Lower leg skin (tissue), 3 donors: ENCODE measurements at regions not wholly inside any gene's neighbourhood (a gene's known extent, or its start where the extent isn't known, plus 50 kb on each side); places are given as distances from the start of the nearest gene placed in this dataset.

ENCODE experiments used
- POLR2A ChIP-seq, 2 donors: fragments of 450-650 bp; IDR thresholded peaks; one replicate each; pipeline ENCODE4 v1.6.1; 2016 to 2017; ENCODE audit warnings: antibody characterized with exemption in 2 of 2, mild to moderate bottlenecking in 1 of 2, moderate library complexity in 1 of 2
- TF ChIP-seq, protein P1 (sequence below), 3 donors: fragments of 450-650 bp; IDR thresholded peaks; one replicate each; pipeline ENCODE4 v1.5.1; 2016; ENCODE audit warnings: antibody characterized with exemption in 3 of 3, mild to moderate bottlenecking in 3 of 3, moderate library complexity in 2 of 3

DNA sequence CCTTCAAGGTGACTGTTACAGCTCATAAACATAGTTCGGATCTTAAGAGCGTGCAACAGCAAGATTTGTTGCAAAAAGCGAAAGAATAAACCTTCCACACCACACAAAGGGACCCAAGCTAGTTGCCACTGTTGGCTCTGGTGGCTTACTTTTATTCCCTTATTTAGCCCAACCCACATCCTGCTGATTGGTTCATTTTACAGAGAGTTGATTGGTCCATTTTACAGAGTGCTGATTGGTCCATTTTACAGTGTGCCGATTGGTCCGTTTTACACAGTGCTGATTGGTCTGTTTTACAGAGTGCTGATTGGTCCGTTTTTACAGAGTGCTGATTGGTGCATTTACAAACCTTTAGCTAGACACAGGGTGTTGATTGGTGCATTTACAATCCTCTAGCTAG, 776.9 kb upstream of the CNTN5 start:
- TF ChIP-seq POLR2A (IDR thresholded peaks at IDR 0.05), result no peak
- TF ChIP-seq, protein P1, sequence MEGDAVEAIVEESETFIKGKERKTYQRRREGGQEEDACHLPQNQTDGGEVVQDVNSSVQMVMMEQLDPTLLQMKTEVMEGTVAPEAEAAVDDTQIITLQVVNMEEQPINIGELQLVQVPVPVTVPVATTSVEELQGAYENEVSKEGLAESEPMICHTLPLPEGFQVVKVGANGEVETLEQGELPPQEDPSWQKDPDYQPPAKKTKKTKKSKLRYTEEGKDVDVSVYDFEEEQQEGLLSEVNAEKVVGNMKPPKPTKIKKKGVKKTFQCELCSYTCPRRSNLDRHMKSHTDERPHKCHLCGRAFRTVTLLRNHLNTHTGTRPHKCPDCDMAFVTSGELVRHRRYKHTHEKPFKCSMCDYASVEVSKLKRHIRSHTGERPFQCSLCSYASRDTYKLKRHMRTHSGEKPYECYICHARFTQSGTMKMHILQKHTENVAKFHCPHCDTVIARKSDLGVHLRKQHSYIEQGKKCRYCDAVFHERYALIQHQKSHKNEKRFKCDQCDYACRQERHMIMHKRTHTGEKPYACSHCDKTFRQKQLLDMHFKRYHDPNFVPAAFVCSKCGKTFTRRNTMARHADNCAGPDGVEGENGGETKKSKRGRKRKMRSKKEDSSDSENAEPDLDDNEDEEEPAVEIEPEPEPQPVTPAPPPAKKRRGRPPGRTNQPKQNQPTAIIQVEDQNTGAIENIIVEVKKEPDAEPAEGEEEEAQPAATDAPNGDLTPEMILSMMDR (IDR thresholded peaks at IDR 0.05), result no peak
